SW480 (cell line): ENCODE measurements at regions not wholly inside any gene's neighbourhood (a gene's known extent, or its start where the extent isn't known, plus 50 kb on each side); places are given as distances from the start of the nearest gene placed in this dataset.

Source experiments
- DNase-seq: peaks from one replicate; pipeline ENCODE4 v3.0.0-alpha.2; 2016; ENCODE audit warnings: low spot score

GRCh38 chr4:147054228-147054872 is 108.7 kb upstream of the TTC29 start:
- DNase-seq, result no peak

DNA sequence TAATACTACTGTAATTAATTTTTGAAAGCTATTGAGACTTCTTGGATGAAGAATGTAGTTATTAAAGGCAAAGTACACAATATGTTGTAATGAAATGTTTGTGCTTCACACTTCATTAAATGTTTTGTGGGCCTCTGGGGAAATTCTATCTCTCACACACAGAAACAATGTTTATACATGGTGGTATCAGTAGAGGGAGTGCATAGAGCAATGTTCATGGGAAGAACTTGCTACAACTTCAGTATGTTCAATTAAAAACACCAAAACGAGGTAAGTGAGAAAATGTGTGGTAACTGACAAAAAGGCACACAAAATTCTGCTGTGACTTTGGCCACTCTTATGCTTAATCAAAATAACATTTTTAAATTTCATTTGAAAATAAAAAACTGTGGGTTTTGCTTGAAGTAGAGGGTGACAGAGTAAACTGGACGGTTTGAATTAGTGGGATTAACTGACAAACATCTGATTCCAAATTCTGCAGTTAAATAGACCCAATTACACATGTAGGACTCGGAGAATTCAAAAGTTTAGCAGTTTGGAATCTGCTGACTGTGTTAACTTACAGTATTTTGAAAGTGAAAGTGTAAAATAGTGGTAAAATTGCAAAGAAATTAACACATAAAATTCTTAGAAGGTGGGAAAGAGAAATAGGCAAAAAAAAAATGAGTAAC is 111.4 kb upstream of the TTC29 start:
- DNase-seq, result no peak

DNA sequence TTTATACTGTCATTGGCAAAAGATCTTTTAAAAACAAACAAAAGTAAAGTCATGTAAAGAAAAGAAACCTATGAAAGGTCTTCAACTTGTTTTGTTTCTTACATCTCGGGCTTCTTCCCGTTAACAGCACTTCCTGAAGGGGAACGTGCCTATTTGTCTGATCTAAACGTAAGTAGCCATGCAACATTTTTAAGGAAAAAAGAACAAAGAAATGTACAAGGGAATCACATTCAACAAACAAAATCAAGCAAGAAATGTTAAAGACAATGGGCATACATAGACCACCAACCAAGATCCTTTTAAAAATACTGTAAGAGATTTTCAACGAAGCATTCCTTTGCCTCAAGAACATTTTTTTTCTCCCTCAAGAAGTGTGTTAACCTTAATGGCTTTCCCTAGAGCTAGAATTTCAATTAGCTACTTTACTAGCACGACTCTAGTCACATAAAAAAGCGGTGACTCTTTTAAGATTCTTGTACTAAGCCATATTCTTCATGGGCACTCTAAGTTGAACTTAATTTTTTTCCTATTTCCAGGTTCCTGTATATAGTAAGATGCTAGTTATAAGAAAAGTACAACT is 112.0 kb upstream of the TTC29 start:
- no peak for DNase-seq

DNA sequence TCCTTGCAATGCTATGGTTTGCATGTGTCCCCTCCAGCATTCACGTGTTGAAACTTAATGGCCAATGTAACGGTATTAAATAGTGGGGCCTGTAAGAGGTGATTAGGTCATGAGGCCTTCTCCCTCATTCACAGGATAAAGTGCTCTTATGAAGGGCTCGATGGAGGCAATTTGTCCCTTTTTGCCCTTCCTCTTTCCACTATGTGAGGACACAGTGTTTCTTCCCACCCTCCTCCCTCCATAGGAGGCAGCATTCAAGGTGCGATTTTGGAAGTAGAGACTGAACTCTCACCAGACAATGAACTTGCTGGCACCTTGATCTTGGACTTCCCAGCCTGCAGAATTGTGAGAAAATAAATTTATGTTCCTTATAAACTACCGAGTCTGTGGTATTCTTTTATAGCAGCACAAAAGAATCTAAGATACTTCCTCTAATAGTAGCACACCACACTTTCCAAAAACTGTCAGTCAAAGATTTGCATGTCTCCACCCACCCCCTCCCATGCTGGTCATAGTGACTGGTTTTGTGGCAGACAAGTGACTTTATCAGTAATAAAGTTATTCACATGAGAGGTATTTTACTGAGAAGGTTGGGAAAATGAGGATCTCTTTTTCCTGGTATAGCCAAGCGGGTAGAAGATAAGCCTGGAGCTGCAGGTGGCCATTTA is 113.5 kb upstream of the TTC29 start:
- no peak for DNase-seq

GRCh38 chr4:147060151-147060931 is 114.7 kb upstream of the TTC29 start:
- peak; percentile 53 for DNase-seq

DNA sequence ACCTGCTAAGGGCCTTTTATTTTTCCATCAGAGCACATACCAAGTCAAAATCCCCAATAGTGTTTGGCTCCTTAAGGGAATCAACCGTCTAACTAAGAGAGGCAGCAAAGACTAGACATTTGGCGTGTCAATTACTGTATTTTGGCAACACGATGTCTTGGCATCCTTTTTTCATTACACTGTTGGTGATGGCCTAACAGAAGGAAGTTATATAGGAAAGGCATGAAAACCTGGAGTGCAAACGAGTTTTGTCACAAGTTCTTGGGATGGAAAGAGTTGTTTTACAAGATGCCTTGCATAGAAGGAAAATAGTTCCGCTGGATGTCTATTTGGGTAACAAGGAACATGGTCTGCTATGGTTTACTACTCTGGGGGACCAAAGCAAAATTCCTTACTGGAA is 119.2 kb upstream of the TTC29 start:
- no peak for DNase-seq

- no peak for DNase-seq
Measured at GRCh38 chr4:147068564-147068963, 122.9 kb upstream of the TTC29 start.

GRCh38 chr4:147071209-147071740 is 125.6 kb upstream of the TTC29 start:
- DNase-seq, result no peak

DNA sequence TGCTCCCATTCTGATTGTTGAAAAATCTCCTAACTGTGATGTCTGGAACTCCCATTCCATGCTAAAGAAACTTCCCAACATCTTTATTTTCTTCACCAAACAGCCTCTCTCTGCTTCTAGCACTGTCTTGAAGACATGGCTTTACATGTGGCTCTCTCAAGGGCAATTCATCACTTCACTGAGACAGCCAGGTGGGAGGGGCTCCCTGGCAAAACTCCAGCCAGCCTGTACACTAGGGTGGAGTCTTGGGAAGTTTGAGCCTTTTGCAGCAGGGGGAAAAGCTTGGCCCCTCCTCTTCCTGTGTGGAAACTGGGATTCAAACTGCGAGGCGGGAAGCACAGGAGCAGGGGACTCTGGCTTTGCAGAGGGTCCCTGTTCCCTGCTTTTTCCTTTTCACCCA is 130.5 kb upstream of the TTC29 start:
- no peak for DNase-seq

DNA sequence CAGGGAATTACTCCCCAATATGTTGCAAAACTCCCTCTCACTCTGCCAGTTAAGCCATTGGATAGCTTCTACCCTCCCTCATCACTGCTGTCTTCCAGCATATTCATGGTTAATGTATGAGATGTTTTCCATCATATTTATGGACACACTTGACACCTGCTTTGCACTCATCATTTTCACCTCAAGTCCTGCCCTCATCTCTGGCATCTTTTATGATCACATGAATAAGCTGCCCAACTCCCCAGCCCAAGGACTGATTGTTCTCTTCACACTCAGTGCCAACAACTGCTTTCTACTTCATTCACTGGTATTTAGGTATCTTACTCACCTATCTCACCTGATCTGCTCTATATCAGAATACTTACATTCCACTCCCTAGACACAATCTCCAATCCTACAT is 131.1 kb upstream of the TTC29 start:
- no peak for DNase-seq

DNA sequence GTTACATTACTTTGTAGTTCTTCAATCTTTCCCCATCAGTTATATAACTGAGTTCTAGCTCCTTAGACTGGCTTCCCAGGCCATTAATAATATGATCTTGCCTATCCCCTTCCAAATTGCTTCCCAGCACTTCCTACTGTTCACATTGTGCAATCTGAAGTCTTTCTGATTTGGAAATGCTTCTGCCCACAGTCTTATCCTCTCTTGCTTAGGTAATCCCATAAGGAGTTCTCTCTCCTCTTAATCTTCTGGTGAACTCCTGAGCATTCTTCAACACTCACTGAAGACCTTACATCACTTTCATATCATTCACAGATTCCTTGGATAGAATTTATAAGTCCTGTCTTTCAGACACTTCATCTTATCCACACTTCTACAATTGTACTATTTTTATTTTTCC is 132.7 kb upstream of the TTC29 start:
- DNase-seq, result no peak

- DNase-seq, result no peak
Measured at GRCh38 chr4:147078875-147079658, 133.4 kb upstream of the TTC29 start.

GRCh38 chr4:147084861-147085260 is 139.2 kb upstream of the TTC29 start:
- no peak for DNase-seq

GRCh38 chr4:147085781-147086180 is 140.1 kb upstream of the TTC29 start:
- no peak for DNase-seq

- DNase-seq, result no peak
Measured at GRCh38 chr4:147088146-147088545, 142.5 kb upstream of the TTC29 start.

GRCh38 chr4:147090486-147090885 is 144.8 kb upstream of the TTC29 start:
- DNase-seq, result no peak

DNA sequence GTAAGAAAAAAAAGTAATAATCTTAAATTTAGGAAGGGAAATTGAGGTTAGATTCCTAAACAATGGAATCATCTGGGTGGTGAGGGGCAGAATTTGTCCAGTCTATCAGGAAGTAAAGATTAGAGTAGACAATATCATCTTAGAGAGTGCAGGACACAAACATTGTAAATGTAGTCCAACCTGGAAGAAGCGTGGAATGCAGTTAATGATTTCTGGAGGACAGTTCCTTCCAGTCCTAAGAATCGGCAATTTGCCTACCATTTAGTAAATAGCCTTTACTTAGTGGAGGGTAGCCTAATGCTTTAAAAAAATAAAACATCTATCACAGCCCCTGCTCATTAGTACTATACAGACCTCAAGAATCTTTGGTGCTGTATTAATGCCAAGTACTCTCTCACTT is 147.5 kb upstream of the TTC29 start:
- no peak for DNase-seq

DNA sequence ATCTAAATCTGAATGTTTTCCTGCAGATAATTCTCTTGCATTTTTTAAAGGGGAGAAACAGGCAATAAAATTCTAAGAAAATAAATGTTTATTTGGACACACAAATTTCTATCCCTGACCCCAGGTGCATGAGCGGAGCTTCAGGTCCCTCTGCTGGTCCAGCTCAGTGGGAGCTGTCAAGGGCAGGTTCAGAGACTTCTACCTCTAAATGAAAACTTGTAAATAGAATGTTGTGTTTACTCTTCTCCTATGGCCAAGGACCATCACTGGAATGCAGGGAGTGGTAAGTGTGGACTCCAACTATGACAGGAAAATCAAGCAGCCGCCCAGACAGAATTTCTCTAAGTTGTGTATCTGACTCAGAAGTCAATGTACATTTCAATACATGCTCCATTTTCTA is 148.6 kb upstream of the TTC29 start:
- DNase-seq, result no peak

DNA sequence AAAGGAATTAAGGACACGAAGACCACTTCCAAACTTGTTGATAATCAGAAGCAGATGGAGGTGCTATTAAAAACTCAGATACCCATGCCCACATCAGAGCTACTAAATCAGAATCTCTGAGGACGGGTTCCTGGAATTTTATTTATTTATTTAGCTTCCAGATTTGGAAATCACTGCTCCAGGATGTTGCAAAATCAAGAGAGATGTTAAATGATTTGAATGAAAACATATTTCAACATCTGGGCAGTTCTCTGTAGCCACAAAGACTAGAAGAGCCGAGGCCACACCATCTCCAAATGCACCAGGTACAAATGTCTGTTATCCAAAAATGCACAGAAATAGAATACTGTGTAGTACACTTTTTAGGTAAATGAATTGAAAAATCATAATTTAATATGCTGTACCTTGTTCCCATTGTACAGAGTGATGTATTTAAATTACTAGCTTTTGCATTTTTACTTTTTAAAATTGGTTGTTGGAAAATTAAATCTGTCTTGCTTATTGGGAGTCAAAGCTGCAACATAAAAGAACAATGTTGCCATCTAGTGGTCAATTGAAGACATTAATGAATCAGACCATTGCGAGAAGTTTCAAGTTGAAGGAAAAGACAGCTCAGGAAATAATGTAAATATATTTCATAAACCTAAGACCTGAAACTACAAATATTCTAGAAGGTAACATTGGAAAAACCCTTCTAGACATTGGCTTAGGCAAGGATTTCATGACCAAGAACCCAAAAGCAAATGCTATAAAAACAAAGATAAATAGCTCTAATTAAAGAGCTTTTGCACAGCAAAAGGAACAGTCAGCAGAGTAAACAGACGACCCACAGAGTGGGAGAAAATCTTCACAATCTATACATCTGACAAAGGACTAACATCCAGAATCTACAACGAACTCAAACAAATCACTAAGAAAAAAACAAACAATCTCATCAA is 151.3 kb upstream of the TTC29 start:
- DNase-seq, result peak; percentile 36

DNA sequence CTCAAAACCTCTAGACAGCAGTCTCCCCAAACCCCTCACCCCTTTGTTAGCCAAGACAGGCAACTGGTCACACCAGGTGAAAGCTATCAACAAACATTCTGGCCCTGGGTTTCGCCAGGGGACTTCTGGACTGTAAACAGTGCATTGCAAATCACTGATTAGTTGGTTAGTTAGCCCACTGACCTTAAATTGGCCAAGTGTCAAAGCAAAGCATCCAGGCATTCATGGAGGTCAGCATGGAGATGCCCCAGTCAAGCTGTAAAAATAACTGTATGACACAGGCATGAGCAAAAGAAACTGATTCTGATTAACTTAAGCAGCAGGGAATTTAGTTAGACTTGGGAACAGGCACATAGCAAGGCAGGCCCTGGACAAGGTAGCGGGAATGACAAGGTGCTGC is 156.0 kb upstream of the TTC29 start:
- DNase-seq, result no peak
